Mucosa of rectum (tissue), 2 donors: ENCODE measurements at regions not wholly inside any gene's neighbourhood (a gene's known extent, or its start where the extent isn't known, plus 50 kb on each side); places are given as distances from the start of the nearest gene placed in this dataset.

Experiments used
- H3K27ac ChIP-seq, 2 donors: one replicate each; pipeline ENCODE4 v1.7.0; 2013; ENCODE audit warnings: inconsistent platforms in 2 of 2, low read depth in 2 of 2, low read length in 2 of 2
- H3K27me3 ChIP-seq, 2 donors: one replicate each; pipeline ENCODE4 v1.7.0; 2013; ENCODE audit warnings: low read length in 2 of 2; ENCODE audit not compliant: control insufficient read depth in 2 of 2, insufficient read depth in 2 of 2
- H3K36me3 ChIP-seq, 2 donors: one replicate each; pipeline ENCODE4 v1.7.0; 2013; ENCODE audit warnings: low read length in 2 of 2; ENCODE audit not compliant: control insufficient read depth in 2 of 2, insufficient read depth in 2 of 2
- H3K4me1 ChIP-seq, 2 donors: one replicate each; pipeline ENCODE4 v1.7.0; 2013; ENCODE audit warnings: low read length in 2 of 2, mild to moderate bottlenecking in 1 of 2; ENCODE audit not compliant: control insufficient read depth in 2 of 2, insufficient read depth in 2 of 2
- H3K4me3 ChIP-seq, 2 donors: one replicate each; pipeline ENCODE4 v1.7.0; 2013; ENCODE audit warnings: low read length in 2 of 2
- H3K9ac ChIP-seq, 2 donors: one replicate each; pipeline ENCODE4 v1.7.0; 2013; ENCODE audit warnings: low read length in 2 of 2, low read depth in 1 of 2, mild to moderate bottlenecking in 1 of 2
- H3K9me3 ChIP-seq, 2 donors: one replicate each; pipeline ENCODE4 v1.7.0; 2013; ENCODE audit warnings: low read length in 2 of 2; ENCODE audit not compliant: control insufficient read depth in 2 of 2
- donor health status: healthy.
- donor health status: Normal muscosa, but diverticular disease.

DNA sequence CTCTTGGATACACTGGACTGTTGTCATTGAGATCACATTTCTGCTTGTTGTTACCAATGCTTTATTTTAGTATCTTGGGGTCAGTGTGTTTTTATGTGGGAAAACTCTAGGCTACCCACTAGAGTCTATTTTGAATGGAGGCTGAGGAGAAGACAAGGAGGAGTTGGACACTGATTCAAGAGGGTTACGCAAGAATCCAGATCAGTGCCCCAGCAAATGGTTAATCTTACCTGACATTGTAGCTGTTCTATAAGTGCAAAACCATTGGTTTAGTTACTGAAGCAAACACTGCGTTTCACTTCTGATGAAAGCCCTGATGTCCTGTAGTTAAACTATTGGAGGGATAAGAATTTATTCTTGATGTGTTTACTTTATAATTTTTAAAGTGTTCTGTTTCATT, 331.1 kb upstream of the NR3C2 start:
- no peak overlapping the region for H3K9ac ChIP-seq
- H3K27me3 ChIP-seq, result no peaks in the 10 kb centered on the region
- no peaks in the 10 kb centered on the region for H3K9me3 ChIP-seq
- no peaks in the 10 kb centered on the region for H3K36me3 ChIP-seq
- no peak overlapping the region for H3K27ac ChIP-seq
- no peaks in the 10 kb centered on the region for H3K4me1 ChIP-seq
- H3K4me3 ChIP-seq, result no peak overlapping the region

DNA sequence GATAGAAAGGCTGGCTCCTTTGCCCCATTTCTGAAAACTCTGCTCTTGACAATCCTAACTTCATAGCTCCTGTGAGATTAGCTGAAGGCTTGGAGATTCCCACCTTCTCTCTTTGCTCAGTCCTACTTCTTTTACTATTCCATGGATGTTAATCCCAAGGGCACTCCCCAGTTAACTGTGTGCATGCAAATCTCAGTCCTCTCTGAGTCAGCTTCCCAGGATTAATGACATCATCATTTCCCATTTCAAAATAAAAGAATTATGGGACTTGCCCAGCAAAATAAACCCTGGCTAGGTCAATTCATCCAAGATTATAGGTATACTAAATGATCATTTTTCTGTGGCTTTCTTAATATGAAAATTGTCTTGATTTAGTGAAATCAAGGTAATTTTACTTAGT, 328.6 kb upstream of the NR3C2 start:
- no peaks in the 10 kb centered on the region for H3K27me3 ChIP-seq
- no peak overlapping the region for H3K27ac ChIP-seq
- H3K4me3 ChIP-seq, result no peak overlapping the region
- H3K36me3 ChIP-seq, result no peaks in the 10 kb centered on the region
- H3K9ac ChIP-seq, result no peak overlapping the region
- no peaks in the 10 kb centered on the region for H3K9me3 ChIP-seq
- no peaks in the 10 kb centered on the region for H3K4me1 ChIP-seq

DNA sequence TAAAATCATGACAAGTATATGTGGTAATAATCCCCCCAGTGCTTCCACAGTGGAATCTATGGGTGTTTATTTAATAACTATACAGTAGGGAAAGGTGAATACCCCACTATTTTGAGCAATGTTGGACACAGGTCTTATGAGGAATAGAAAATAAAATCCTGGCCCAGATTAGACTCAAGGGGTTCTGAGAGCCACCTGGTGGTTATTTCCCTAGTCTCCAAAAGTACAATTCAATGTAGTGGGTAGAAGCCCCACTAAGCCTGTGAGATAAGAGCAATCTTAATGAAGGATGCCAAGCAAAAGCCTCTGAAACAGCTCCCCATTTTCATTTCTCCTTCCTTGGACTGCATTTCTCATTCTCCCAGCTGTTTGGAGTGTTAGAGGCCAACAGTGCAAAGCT, 328.2 kb upstream of the NR3C2 start:
- no peak overlapping the region for H3K4me3 ChIP-seq
- H3K27ac ChIP-seq, result no peak overlapping the region
- H3K27me3 ChIP-seq, result no peaks in the 10 kb centered on the region
- no peaks in the 10 kb centered on the region for H3K36me3 ChIP-seq
- H3K9me3 ChIP-seq, result no peaks in the 10 kb centered on the region
- no peaks in the 10 kb centered on the region for H3K4me1 ChIP-seq
- no peak overlapping the region for H3K9ac ChIP-seq

DNA sequence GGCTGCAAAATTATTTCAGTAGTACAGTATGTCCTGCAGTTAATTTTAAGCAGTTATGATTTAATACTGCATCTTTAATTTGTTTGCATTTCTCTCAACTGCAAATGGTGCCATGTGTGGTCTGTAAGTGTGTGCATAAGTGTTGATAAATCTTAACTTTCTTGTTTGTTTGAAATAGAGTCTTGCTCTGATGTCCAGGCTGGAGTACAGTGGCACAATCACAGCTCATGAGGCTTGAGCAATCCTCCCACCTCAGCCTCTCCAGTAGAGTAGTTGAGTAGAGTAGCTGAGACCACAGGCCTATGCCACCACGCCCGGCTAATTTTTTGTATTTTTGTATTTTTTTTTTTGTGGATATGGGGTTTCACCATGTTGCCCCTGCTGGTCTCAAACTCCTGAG, 322.5 kb upstream of the NR3C2 start:
- no peak overlapping the region for H3K27ac ChIP-seq
- no peak overlapping the region for H3K4me3 ChIP-seq

DNA sequence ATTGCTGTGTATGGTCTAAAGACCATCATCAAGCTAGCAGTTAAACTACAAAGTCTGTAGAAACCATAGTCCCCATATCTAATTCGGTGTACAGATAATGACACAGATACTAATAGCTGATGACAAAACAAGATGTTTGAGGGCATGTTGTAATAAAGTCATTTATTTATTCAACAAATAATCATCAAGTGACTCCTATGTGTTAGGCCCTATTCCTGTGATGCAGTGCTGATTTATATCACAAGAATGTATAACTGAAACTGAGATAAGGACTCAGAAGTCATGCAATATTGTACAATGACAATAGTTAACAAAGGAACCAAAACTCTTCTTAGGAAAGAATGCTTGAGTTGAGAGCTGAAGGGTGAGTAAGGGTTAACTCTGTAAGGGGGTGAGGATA, 315.0 kb upstream of the NR3C2 start:
- no peaks in the 10 kb centered on the region for H3K27me3 ChIP-seq
- H3K36me3 ChIP-seq, result no peaks in the 10 kb centered on the region
- H3K4me1 ChIP-seq, result no peaks in the 10 kb centered on the region
- H3K27ac ChIP-seq, result no peak overlapping the region
- H3K9ac ChIP-seq, result no peak overlapping the region
- H3K9me3 ChIP-seq, result no peaks in the 10 kb centered on the region
- H3K4me3 ChIP-seq, result no peak overlapping the region

More for the DNA sequence above, 322.5 kb upstream of the NR3C2 start:
- Histone ChIP-seq H3K9me3 (no peaks in the 10 kb centered on the region), H3K4me1 (no peaks in the 10 kb centered on the region), H3K27me3 (no peaks in the 10 kb centered on the region), H3K36me3 (no peaks in the 10 kb centered on the region), H3K9ac (no peak overlapping the region)

DNA sequence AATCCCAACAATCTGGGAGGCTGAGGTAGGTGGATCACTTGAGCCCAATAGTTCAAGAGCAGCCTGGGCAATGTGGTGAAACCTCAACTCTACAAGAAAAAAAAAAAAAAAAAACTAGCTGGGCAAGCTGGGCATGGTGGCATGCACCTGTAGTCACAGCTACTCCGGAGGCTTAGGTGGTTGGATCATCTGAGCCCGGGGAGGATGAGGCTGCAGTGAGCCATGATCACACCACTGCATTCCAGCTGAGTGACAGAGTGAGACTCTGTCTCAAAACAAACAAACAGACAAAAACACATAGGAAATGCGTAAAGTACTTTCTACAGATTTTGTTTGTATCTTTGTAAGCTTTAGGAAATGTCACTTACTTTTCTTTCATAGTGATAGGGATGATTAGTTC, 307.2 kb upstream of the NR3C2 start:
- Histone ChIP-seq H3K9ac (no peak overlapping the region), H3K4me1 (no peaks in the 10 kb centered on the region), H3K27me3 (no peaks in the 10 kb centered on the region), H3K4me3 (no peak overlapping the region), H3K9me3 (no peaks in the 10 kb centered on the region), H3K27ac (no peak overlapping the region), H3K36me3 (no peaks in the 10 kb centered on the region)

DNA sequence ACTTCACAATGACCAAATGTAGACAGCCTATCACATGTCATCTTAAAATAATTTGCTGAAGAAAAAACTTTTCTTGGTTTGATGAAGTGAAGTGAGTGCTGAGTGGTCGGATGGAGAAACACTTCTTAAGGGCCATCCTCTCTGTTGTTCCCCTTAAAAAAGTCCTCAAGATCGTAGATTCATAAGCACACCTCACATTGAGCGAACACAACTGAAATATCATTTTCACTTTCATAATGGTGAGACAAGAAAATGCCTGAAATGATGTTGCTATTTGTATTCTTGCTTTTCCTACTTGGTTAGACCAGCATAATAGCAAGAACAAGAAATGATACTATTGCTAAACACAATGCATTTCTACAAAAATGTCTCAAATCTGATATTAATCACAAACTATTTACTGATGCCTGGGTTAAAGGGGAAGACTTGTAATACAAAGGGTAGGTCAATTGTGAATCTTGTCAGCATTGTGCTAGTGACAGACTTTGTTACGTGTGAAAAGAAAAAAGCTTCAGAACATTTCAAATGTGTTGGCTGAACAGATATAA, 305.6 kb upstream of the NR3C2 start:
- Histone ChIP-seq H3K9ac (no peak overlapping the region), H3K27ac (no peak overlapping the region), H3K4me3 (no peak overlapping the region), H3K4me1 (no peaks in the 10 kb centered on the region), H3K27me3 (no peaks in the 10 kb centered on the region), H3K9me3 (no peaks in the 10 kb centered on the region), H3K36me3 (no peaks in the 10 kb centered on the region)

DNA sequence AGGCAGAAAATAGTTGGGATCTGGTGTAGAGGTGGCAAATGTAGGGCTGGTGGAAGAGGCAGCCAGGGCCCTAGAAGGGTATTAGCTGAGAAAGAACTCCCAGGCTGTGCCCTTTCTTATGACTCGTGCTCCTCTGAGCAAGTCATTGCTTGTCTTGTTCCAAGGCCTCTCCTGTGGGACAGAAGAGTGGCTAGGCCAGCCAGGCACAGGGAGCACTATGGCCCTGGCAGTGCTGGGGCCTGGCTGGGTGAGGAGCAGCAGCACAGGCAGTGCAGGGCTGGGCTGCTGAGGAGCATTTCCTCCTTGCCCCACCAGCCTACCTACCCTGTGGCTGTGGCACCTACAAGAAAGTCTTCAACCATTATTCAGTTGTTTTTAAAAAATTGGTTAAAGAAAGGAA, 298.5 kb upstream of the NR3C2 start:
- Histone ChIP-seq H3K27ac (no peak overlapping the region), H3K4me3 (no peak overlapping the region), H3K4me1 (no peaks in the 10 kb centered on the region), H3K9me3 (no peaks in the 10 kb centered on the region), H3K9ac (no peak overlapping the region), H3K36me3 (no peaks in the 10 kb centered on the region), H3K27me3 (no peaks in the 10 kb centered on the region)

DNA sequence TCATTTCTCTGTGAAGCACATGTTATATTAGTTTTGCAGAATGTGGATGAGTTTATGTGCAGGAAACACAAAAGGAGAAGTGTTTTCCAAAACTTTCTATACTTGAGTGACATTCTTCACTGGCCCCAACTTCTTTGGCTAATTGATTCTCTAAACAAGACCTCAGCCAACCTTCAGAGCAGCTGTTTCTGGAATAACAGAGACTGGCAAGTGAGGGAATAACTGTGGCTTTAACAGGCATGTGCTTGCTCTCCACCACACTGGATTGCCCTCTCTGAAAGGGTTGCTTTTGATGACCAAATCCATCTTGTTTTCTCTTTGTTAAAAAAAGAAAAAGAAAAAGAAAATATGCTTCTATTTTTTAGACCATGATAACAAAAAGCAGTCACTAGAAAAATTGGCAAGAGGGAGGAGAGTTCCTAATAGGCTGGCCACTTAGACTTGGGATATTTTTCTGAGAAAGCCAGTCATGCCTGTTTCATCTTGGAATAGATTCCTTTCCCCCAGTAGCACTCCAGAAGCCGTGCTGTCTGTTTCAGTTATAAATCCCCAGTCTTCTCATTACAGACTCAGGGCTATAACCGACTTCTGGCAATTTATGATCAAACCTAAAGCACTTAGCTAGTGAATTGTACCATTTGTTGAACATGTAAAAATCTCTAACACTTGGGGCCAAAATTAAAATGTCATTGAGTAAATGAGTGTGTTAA, 295.0 kb upstream of the NR3C2 start:
- H3K4me3 ChIP-seq, result no peak overlapping the region
- no peaks in the 10 kb centered on the region for H3K27me3 ChIP-seq
- H3K36me3 ChIP-seq, result no peaks in the 10 kb centered on the region
- no peaks in the 10 kb centered on the region for H3K9me3 ChIP-seq
- no peak overlapping the region for H3K9ac ChIP-seq
- H3K4me1 ChIP-seq, result no peaks in the 10 kb centered on the region
- H3K27ac ChIP-seq, result no peak overlapping the region

DNA sequence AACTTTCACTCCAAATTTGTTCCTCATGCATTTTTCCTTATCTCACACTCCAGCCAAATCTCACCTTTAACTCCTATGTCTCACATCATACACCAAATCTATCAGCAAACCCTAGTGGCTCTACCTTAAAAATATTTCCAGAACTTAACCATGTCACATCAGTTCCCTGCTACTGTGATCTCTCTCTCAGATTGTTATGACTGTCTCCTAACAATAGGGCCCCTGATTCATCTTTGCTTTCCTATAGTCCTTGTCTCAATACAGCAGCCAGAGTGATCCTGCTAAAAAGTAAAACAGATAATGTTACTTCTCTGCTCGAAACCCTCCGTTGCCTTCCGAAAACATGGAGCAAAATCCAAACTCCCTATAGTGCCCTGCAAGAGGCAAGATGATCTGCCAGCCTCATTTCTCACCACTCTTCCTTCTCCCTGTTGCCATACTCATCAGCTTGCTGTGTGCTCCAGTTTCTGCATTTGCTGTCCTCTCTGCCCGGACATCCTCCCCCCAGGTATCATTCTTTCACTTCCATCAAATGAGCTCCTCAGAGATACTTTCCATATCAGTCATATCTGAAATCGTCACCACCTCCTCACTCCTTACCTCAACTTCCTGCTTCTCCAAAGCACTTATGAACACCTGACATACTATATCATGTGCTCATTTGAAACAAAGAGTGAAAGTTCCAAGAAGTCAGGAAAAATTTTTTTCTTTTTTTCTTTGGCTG, 293.4 kb upstream of the NR3C2 start:
- no peaks in the 10 kb centered on the region for H3K27me3 ChIP-seq
- no peaks in the 10 kb centered on the region for H3K9me3 ChIP-seq
- no peaks in the 10 kb centered on the region for H3K4me1 ChIP-seq
- H3K9ac ChIP-seq, result no peak overlapping the region
- H3K36me3 ChIP-seq, result no peaks in the 10 kb centered on the region
- no peak overlapping the region for H3K4me3 ChIP-seq
- no peak overlapping the region for H3K27ac ChIP-seq
